8988T (cell line): ENCODE measurements at regions not wholly inside any gene's neighbourhood (a gene's known extent, or its start where the extent isn't known, plus 50 kb on each side); places are given as distances from the start of the nearest gene placed in this dataset.

ENCODE experiments used
- DNase-seq: peaks from one replicate; pipeline ENCODE4 v3.0.0; 2011

DNA sequence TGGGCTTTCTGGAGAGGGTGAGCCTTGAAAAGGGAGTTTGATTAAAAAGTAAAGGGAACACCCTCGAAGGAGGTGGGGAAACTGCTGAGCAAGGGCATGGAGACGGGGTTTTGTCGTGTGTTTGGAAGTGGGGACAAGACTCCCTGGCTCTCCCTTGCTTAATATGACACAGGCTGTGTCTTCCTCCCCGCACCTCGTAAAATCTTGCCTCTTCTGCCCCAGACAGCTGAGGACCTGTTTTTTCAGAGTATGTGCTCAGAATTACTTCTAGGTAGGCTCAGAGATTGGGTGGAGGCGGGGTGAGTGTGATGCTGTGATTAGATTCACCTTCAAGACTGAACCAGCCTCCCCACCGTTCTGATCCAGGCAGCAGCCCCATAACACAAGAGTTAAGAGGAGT, 244.4 kb upstream of the TLE3 start:
- DNase-seq: no peak

DNA sequence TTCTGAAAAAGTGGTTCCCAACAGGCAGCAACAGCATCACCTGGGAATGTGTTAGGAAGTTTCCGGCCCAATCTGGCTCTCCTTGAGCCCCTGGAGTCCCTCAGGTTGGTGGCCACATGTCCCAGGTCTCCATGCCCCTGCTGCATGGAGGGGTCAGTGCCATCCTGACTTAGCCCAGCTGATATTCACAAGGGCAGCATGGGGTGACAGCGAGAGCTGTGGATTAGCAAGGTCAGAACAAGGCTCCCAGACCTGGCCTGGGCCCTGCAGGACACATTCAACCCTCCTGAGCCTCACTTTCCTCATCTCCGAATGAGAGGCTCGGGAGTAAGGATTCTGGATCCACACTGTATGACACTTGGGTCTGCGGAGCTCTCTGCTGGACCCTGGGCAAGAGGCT, 243.8 kb upstream of the TLE3 start:
- no peak for DNase-seq

DNA sequence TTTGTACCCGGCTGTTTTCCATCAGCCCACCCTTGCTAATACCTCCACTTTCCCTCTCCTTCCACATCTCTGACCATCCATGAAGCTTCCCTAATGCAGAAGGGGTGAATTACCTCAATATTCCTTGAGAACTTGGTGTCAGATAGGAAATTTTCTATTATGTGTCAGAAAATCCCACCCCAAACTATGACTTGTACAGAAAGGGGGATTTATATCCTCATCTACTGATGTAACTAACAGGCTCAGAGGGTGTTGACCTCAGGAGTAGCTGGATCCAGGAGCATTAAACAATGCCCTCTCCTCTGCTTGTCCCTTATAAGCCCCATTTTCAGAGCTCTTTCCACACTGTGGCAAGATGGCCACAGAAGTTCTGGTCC, 242.8 kb upstream of the TLE3 start:
- no peak for DNase-seq

DNA sequence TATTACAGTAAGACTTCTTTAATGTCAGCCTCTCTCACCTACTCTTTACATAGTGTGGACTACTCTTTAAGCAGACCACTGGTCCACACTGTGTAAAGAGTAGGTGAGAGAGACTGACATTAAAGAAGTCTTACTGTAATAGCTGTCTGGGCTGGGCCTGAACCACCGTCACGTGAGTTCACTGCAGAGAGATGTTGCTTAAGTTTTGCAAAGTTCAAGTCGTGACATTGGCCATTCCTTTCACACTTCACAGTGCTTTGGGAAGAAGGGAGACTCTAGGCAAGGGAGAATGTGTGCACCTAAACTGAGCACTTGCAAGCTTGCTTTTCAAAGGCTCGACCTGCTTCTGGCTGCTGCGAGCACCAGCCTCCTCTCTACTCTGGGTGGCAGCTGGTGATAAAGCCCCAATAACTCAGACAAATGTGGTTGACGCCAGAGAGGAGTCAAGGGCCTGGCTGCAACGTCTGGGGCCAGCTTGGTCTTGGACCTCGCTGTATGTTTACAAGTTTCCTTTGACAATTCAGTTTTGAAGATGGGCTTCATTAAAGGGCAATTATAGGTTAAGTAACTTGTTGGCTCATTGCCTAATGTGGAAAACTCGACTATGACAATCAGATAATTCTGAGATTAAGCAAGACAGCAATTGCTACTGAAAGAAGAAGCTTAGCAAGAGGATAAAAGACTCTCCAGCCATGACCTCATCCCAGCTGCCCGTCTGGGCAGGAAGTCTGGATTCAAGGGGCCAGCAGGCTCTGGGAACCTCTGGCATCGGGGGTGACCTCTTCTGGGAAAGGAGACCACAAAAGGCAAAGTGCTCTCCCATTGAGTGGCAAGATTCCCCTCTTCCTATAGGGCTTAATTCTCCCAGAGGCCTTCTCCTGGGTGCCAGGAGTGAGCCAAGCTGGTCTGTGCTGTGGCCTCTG, 242.1 kb upstream of the TLE3 start:
- no peak for DNase-seq

DNA sequence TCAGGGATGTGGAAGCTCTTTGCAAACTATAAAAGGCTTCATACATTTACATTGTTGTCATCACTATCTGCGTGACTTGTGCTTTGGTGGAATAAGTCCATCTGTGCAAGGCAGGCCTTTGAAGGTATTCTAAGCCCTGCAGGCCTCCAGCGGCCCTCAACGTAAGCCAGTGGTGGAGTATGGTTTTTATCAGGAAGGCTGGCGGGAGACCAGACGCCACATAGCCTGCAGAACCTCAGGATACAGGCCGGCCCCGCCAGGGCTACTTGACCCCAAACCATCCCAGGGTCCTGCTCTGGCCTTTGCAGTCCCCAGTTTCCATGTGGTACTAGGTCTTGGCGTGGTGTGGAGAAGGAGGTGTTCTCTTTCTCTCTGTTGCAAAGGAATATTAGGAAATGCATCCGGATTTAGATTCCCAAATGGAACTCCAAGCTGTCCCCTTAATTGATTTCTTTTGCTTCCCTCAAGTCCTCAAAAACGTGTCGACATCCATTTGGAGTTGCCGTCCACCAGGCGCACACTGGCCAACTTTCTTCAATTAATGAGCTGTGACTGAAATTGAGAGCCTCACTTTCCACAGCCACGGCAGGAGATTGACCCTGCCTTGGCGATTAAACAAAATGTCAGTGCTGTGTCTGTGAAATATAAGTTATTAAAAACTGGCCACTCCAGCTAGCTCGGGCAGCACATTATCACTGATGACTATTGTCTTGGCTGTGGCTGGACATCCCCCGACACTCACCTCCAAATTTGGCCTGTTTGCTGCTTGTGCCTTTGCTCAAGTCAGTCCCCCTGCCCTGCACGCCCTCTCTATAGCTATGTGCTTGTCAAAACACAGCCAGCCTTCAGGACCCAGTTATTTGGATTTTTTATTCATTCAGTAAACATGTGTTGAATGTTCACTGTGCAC, 239.8 kb upstream of the TLE3 start:
- DNase-seq: no peak

DNA sequence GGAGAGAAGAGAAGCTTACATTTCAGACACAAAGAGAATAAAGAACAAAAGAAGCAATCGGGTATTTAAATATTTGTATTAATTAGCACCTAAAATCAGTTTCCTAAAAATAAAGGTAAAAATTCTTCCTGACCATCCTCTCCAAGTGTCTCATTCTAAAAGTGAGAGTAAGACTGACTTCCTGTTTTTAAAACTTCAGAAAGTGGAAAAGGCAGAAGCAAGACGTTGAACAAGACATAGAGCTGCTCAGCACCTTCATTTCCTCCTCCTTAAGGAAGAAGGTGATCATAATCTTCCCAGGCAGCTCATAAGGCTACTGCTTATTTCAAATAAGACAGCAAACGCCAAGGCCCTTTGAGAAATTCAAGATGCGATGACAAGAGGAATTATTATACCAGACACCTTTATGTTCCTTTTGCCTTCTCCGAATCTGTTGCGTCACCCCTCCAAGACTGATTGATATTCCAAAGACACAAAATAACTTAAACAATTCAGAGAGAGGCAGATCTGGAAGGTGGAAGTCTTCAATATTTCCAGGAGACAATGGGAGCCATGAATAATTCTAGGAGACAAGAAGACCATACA, 238.8 kb upstream of the TLE3 start:
- no peak for DNase-seq

DNA sequence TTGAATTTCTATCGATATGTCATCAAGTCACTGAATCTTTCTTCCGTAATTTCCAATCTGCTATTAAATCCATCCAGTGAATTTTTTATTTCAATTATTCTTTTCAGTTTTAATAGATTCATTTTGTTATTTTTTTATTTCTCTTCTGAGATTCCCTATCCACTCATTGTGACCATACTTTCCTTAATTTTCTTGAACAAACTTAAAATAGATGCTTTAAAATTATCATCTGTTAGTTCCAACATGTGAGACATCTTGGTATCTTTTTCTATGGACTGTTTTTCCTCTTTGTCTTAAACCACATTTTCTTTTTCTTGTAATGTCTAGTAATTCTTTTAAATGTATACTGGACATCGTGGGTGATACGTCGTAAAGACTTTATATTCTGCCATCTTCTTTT, 236.6 kb upstream of the TLE3 start:
- DNase-seq: no peak

DNA sequence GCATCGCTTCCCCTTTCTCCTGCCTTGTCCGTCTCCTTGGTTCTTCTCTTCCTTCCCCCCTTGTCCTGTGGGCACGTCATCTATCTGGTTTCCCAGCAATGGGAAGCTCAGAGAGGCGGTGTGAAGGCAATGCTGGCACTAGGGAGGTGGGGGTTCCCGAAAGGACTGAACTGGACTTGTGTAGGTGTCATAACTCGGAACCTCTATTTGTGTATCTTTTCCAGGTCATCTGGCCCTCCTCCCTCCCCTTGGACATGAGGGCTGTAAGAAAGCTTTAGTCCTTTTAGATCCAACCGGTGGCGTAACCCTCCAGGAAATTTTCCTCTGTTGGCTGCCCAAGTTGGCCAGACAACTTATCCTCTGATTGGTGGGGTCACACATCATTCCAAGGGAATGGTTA, 231.5 kb upstream of the TLE3 start:
- DNase-seq: no peak

DNA sequence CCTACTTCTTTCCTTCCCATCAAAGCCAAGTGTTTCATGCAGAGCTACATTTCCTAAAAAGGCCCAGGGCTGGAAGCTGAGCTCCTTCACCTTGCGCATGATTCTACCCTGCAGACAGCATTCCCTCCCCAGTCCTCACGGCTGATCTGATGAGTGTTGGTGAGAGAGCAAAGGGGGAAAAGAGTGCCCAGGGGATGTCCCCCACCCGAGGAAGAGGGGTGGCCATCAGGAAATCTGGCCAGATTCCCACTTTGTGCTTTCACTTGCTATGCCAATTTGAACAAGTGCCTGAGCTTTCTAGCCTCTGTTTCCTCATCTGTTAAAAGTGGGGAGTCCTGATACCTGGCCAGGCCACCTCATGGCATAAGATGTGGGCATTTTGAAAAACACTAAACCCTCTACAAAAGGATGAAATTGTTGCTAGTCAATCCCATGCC, 231.0 kb upstream of the TLE3 start:
- DNase-seq: no peak

DNA sequence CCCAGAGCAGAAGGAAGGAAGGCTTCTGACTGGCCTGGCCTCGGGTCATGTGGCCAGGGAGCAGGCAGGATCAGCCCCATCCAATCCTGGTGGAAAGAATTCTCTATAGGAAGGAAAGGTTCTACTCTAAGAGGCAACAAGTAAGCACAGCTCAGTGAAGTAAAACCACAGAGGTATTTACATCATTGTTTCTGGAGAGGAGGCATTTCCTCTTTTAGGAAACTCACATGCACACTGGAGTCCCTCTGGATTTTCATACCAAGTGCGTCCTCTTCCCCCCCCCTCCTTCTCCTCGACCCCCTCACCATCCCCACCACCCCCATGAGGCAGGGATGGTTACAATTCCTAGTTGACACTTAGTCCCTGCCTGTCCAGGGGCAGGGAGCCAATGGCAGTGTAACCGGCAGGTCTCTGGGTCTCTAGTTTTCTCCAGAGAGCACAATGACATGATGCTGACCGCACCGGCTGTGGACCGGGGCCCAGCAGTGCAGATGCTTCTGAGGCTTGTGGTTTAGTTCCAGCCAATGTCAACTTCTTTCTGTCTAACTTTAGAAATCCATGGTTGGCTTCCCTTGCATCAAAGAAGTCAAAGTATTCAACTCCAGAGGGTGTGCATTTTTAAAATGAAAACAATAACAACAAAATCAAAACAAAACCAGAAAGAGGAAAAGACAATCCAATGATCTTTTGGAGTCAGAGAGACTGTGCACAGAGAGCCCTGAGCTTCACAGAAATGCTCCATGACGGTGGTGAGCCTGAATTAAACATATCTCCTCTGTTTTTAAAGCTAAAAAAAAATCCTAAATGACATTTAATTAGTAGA, 230.3 kb upstream of the TLE3 start:
- no peak for DNase-seq

DNA sequence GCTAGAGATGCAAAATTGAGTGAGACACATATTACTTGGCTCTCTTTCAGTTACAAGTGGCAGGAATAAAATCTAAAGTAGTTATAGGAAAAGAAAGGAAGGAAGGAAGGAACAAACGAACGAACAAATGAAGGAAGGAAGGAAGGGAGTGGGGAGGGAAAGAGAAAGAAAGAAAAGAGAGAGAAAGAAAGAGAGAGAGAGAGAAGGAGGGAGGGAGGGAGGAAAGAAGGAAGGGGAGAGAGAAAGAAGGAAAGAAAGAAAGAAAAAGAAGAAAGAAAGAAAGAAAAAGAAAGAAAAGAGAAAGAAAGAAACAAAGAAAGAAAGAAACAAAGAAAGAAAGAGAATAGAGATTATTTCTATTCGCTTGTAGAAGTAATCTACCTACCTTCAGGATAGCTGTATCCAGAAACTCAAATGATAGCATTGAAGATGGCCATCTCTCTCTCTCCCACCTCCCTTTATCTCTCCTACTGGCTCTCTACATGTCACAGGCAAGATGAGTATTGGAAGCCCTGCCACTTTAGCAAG, 229.7 kb upstream of the TLE3 start:
- DNase-seq: no peak

DNA sequence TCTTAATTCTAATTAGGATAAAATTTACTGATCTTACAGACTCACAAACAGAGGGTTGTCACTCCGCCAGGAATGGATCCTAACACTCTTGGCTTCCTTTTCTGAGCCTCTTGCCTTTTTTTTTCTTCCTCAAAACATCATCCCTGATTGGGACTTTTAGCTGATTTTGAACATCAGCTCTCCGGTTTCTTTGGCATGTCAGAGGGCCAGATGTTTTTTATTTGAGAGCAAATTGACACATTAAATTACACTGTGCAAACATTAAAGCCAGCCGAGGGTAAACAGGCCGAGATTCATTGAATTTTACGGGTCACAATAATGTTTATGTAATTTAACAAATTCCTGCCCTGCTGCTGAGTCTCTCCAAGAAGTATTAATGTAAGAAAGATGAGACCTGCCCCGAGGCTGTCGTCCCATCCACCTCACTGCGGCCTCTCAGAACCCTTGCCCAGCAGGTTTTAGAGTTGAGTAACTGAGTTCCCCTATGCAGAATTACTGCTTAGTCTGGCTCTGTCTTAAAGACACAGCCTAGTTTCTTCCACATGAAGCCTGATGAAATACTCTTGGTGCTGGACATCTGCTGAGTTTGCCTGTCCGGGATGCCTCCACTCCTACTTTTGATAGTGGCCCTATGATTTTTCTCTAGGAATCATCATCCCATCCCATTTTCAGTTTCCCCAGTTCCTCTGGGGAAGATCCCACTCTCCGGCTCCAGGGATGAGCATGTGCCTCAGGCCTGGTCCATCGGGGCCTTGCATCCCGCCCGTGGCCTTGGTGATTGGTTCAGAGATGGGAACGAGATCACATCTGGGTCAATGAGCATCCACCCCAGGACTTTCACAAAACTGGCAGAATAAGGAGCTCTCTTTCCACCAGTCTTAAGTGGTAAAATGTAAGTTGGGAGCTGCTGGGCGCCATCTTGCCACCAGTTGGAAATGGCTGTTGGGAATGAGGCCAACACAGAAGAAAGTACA, 226.6 kb upstream of the TLE3 start:
- no peak for DNase-seq

DNA sequence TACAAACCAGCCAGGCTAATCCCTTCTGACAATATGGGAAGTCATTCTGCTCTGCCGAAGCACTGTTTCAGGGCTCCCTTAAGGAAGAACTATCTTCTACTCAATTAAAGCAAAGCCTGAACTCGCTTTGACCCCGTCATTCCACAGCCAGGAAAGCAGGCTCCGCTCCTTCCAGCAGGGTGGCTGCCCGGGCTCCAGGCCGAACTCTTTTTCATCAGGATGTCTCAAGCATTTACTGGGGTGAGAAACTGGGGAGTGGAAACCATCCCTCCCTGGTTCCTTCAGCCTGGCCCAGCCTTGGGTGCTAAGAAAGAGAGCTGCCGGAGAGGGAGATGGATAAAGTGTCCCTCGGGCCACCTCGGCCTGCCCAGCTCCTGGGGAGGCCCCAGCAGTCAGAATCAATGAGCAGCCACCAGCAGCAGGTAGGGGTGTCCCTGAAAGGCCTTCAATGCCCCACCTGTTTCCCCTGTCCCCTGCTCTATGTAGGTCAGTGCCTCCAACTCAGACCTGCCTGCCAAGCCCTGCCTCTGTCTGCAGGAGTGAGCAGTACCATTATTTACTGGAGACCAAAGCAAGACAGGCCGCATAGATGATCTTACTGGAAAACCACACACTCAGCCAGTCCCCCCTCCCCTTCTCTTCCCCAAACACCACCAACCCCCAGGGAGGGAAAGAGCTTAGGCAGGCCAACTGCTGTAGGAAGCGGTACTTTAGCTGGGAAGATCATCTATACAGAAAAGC, 225.6 kb upstream of the TLE3 start:
- DNase-seq: no peak

DNA sequence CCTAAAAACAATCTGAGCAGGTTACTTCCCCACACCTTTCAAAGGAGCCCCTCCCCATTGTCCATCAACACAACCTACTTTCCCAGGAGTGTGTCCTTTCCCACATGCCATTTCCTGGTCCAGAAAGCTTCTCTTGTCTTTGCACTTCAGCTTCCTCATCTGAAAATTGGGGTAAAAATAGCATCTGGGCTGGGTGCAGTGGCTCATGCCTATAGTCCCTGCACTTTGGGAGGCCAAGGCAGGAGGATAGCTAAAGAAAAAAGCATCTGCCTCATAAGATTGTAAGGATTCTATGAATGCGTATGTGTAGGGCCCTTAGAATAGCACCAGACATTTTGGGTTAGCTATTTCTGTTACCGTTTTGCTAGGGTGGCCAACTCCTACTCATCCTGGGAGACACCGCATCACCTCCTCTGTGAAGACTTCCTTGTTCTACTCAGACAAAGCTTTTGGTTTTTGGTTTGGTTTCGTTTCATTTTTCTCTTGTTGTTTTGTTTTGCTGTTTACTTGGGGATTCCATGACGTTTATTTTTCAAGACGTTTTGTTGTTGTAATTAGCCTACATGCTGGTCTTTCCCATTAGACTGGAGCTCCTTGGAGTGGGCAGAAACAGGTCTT, 224.4 kb upstream of the TLE3 start:
- no peak for DNase-seq

DNA sequence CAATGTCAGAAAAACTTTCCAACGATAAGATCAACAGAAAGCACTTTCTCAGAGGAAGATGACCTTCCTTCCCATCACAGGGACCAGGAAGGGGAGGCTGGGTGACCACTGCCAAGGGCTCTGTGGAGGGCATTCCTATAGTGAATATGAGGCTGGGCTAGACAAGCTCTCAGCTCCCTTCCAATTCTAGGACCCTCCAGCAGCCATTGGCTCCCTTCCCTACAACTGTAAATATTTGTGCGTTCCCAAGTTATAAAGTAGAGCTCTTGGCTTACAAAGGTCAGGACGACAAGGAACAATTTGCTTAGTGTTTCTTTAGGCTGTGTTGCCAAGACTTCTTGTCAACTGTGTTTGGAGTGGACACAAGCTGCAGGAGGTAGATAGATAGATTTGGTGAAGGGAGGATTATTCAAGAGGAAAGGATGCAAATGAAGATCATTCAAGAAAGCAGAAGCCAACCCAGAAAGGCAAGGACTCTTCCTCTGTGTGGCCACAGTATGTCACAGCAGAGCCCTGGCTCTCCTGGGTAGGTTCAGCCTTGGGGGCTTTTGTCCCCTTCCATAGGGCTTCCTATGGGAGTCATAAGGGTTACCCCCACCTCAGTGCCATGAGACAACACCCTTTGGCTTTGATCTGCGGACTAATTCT, 223.6 kb upstream of the TLE3 start:
- DNase-seq: no peak

DNA sequence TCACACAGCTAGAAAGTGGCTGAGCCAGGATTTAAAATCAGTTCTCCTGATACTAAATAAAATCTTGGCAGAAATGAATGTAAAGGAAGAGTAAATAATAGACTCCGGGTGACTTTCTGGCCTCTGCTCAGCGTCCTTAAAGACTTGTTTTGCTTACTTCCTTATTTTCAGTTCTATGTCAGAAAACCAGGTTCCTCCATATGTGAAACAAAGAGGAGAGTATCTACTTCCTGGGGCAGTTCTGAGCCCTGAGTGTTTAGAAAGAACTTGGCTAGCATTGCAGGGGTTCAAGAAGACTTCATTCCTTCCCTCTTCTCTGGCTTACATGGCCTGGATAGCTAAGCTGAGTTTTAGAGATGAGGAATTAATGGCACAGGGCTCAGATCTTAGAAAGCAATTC, 222.8 kb upstream of the TLE3 start:
- DNase-seq: no peak

DNA sequence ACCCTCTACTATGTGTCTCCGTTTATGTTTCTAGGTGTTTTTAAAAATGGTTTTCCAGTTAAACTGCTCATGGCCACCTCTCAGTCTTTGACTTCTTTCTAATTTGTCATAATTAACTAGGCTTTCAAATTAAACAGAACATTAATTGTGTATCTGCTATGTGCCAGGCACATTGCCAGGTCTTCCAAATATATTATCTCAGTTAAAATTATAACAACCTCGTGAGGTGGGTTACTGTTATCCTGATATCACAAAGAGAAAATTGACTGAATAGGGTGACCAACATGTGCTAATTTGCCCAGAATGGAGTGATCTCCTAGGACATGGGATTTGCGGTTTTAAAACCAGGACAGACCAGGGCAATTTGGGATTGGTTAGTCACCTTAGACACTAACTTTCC, 222.4 kb upstream of the TLE3 start:
- no peak for DNase-seq

DNA sequence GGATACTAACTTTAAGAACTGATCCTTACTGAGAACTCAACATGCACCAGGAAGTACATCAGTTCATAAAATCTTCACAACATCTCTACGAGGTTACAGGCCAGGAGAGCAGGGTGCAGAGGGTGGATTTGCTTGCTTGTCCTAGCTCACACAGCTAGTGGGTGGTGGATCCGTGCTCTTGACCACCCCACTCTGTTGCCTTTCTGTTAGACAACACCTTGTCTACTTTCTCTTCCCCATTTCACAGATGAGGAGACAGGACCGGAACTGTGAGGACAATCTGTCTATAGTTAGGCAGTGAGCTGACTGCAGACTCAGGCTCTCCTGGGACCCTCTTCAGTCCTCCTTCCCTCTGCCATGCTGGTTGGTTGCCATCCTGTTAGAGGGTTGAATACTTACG, 221.7 kb upstream of the TLE3 start:
- no peak for DNase-seq
